Suprapubic skin (tissue), 2 donors: ENCODE measurements at regions not wholly inside any gene's neighbourhood (a gene's known extent, or its start where the extent isn't known, plus 50 kb on each side); places are given as distances from the start of the nearest gene placed in this dataset.

Experiments
- EP300 ChIP-seq: sonication (generic); formaldehyde crosslinking; IDR thresholded peaks from one replicate; pipeline ENCODE4 v1.6.1; 2017; ENCODE audit warnings: antibody characterized with exemption
- POLR2A ChIP-seq, 2 donors: fragments of 450-650 bp; IDR thresholded peaks; one replicate each; pipeline ENCODE4 v1.6.1; 2017; ENCODE audit warnings: antibody characterized with exemption in 2 of 2, mild to moderate bottlenecking in 2 of 2, moderate library complexity in 2 of 2

GRCh38 chr4:92047209-92047875 lies 256.4 kb upstream of the GRID2 start:
- TF ChIP-seq EP300 (no peak), POLR2A (IDR thresholded peaks at IDR 0.05) (no peak)
